ENCODE measurements at regions not wholly inside any gene's neighbourhood (a gene's known extent, or its start where the extent isn't known, plus 50 kb on each side); places are given as distances from the start of the nearest gene placed in this dataset.

GRCh38 chr16:73220836-73221235, 172.9 kb upstream of the ZFHX3 start:
- intact Hi-C loops (cut with DNase I) = no loop called here
- no peak for DNase-seq

DNA sequence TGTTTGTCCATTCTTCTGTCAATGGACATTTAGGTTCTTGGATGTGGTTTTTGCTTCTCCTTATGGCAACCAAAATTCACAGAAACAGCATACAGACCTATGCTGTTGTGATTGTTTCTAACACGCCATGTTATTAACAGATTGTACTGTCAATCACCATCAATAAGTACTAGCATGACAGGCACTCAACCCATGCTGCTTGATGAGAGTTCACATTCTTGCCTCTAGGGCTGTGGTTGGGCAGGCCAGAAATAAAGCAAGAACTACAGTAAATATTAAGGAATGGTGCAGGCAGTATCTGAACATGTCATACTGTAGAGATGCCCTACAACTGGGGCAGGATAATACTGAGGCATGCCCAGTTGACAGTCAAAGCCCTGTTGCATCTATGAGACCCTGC, 171.2 kb upstream of the ZFHX3 start:
- no peak for DNase-seq
- intact Hi-C loops (cut with DNase I) = no loop called here

GRCh38 chr16:73217654-73218053, 169.7 kb upstream of the ZFHX3 start:
- no peak for DNase-seq
- intact Hi-C loops (cut with DNase I) = no loop called here

- intact Hi-C loops (cut with DNase I) = no loop called here
- DNase-seq = no peak
These were observed 169.0 kb upstream of the ZFHX3 start for GRCh38 chr16:73216932-73217331.

- intact Hi-C loops (cut with DNase I) = no loop called here
- DNase-seq = no peak
These were observed 167.9 kb upstream of the ZFHX3 start for GRCh38 chr16:73215678-73216377.

DNA sequence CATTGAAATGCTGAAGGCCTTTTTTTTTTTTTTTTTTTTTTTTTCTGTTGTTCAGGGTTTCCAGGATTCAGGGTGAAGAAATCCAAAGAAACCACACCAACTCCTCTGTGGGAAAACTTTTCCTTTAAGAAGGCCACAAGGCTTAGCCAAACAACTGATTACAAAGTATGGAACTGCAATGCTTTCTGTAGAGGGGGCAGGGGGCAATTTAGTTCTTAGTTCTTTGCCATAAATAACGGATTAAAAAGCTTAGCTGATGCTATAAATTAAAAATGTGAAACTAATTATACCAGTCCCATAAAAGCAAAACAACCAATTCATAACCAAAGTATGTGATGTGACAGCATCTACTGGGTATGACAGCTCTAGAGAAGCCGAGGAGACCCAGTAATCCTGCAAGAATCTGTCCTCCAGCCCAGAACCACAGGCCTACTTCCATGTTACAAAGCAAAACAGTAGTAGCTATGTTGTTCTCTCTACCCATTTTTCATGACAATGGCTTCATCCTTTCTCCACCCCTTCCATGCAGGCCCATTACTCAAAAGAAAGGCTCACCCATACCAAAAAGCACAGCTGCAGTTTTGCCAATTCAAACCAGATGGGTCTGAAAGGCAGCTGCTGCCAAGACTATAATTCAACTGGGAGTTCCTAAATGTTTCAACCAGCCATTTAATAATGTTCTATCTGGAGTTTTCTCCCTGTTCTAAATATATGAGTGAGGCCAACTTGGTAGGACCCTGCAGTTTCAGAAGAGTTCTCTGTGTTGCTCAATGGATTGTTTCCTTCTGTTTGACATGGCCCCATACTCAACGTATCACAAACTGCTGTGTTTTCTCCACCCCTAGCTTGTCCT, 167.1 kb upstream of the ZFHX3 start:
- intact Hi-C loops (cut with DNase I) = no loop called here
- DNase-seq = no peak

GRCh38 chr16:73213732-73214455, 166.0 kb upstream of the ZFHX3 start:
- intact Hi-C loops (cut with DNase I) = no loop called here
- DNase-seq = no peak

DNA sequence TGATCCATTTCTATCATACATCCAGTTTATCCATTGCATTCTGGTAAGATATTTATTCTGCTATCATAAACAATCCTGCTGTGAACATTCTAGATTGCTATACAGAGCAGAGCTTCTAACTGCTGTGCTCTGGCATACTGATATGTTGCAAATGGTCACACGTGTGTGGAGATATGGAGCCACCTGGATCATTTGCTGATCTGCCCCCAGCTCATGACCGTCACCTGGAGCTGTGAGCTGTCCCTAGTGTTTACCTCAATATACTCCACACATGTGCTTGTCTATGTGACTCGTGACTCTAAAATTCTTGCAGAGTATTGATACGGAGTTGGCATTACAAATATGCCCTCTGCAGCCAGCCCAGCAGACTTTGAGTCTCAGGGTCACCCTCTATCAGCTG, 164.5 kb upstream of the ZFHX3 start:
- DNase-seq = no peak
- intact Hi-C loops (cut with DNase I) = no loop called here

DNA sequence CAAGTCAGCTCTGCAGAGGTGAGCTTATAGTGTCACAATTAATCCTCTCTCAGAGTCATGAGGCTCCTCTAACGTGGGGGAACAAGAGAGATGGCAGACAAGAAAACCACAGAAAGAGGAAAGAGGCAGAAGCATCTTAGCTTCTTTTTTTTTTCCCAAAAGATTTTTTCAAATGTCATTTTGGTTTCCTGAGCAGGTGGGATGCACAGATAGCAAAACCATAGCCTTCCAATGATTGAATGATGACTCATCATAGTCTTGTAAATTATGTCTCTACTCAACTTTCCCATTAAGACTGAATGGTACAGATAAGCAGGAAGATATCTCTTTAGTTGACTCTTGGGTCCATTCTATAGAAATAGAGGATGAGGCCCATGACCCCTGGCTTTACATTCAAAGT, 162.8 kb upstream of the ZFHX3 start:
- intact Hi-C loops (cut with DNase I) = no loop called here
- DNase-seq = no peak

- intact Hi-C loops (cut with DNase I) = no loop called here
- no peak for DNase-seq
These were observed 162.2 kb upstream of the ZFHX3 start for GRCh38 chr16:73210084-73210483.

- DNase-seq = no peak
- intact Hi-C loops (cut with DNase I) = no loop called here
These were observed 161.3 kb upstream of the ZFHX3 start for GRCh38 chr16:73209190-73209589.

- intact Hi-C loops (cut with DNase I) = no loop called here
- no peak for DNase-seq
These were observed 158.3 kb upstream of the ZFHX3 start for GRCh38 chr16:73206151-73206707.

GRCh38 chr16:73205153-73205886, 157.4 kb upstream of the ZFHX3 start:
- intact Hi-C loops (cut with DNase I) = no loop called here
- DNase-seq = no peak

DNA sequence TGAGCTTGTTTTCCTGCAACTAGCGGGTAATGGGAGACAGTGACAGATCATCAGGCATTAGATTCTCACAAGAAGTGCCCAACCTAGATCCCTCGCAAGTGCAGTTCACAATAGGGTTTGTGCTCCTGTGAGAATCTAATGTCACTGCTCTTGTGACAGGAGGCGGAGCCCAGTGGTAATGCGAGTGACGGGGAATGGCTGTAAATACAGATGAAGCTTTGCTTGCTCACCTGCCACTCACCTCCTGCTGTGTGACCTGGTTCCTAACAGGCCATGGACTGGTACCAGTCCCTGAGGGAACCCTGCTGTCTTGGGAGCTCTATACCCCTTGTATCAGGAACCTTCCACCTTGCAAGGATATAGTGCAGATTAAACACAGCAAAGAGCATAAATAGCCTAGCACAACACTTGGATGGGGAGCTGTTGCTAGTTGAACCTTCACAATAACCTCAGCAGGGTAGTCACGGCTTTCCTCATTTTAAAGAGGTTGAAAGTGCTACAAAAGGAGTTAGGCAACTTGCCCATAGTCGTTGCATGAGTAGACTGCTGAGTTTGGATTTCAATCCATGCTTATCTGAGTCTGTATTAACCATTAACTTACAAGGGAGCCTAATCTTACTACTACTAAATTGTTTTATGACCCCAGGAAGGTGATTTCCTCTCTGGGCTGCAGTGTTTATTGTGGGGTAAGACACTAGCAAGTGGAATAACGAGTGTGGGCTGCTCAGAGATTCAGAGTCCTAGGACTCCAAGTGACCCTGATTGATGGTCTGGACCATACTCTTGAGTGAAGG, 156.6 kb upstream of the ZFHX3 start:
- intact Hi-C loops (cut with DNase I) = no loop called here
- no peak for DNase-seq

DNA sequence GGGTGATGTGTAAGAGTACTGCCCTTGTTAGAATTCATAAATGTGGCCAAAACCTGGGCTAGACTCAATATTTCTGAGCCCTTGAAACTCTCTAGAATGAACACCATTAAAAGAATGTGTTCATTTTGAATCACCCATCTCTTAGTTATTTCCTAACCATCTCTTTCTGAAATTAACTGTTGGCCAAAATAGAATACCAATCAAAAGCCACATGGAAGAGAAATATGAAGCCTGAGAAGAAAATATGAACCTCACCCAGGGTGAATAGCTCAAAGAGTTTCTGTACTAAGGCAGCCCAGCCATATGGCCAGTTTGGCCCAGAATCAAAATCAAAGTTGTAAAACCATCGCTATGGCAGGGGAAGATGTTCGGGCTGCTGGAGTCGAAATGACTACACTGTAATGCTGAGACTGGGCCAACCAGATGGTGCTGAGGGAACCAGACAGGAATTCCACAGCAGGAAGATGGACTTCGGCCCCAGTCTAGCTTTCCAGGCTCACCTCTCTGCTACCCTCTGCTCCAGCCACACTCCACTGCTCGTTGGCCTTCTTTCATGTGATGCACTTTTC, 154.3 kb upstream of the ZFHX3 start:
- intact Hi-C loops (cut with DNase I) = no loop called here
- DNase-seq = no peak

DNA sequence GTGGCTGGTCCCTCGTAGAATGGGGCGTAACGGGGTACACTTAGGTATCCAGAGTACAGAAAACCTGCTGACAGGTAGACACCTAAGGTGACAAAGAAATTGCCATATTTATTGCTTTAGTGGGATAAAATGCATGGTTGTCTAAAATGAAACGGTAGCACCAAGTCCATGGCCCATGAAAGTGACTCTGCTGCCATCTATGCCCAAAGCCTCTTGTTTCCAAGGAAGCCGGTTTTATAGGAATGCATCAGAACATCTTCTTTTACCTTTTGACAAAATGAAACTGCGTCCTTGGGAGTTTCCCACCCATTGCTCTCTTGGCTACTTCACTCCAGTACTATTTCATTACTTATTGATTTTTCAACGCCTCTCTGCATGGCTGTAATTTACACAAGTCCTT, 151.3 kb upstream of the ZFHX3 start:
- intact Hi-C loops (cut with DNase I) = loop anchor here (10.0 kb wide), 1 partner anchor 364 kb away; no protein-coding TSS in a partner anchor
- no peak for DNase-seq

DNA sequence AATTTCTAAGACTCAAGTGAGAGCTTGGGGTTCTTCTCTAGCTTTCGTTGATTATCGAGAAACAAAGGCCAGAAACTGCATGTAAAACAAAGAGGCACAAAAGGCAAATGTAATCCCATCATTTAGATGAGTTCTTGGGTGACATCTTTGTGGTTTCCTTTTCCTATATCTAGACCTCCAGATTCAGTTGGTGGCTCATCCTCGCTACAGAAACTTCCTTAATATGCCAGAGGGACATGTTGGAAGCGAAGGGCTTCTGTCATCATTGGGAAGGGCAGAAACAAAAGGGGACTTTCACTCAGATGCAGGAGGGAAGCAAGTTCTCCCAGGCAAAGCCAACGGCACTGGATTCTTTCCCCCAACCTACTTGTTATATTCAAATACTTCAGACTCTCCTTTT, 150.6 kb upstream of the ZFHX3 start:
- DNase-seq = no peak
- intact Hi-C loops (cut with DNase I) = loop anchor here (10.0 kb wide), 1 partner anchor 364 kb away; no protein-coding TSS in a partner anchor

DNA sequence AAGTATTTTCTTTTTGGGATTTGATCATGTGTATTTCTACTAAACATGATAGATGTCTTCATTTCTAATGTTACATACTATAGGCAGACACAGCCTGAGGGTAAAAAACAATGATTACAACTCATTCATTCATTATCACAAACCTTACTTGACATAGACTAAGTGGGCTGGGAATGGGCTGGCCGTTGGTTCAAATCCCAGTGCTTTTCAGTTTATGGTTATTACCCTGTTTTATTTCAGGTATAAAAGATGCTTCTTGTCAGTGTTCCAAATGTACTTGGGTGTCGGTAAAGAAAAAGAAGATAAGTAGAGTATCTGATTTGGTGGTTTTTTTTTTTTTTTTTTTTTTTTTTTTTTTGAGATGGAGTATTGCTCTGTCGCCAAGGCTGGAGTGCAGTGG, 149.7 kb upstream of the ZFHX3 start:
- no peak for DNase-seq
- intact Hi-C loops (cut with DNase I) = loop anchor here (10.0 kb wide), 1 partner anchor 363 kb away; no protein-coding TSS in a partner anchor
